HG02759 (cell line): ENCODE measurements at regions not wholly inside any gene's neighbourhood (a gene's known extent, or its start where the extent isn't known, plus 50 kb on each side); places are given as distances from the start of the nearest gene placed in this dataset.

Experiments
- ATAC-seq: cut with Tn5 transposase; IDR thresholded peaks from one replicate; pipeline ENCODE4 v1.9.1; 2021; ENCODE audit warnings: mild to moderate bottlenecking, moderate library complexity; ENCODE audit not compliant: unreplicated experiment

GRCh38 chrX:16440446-16440845 lies 209.5 kb upstream of the S100G start:
- ATAC-seq, result no peak

- no peak for ATAC-seq
These were observed 205.6 kb upstream of the S100G start for GRCh38 chrX:16444353-16444752.

GRCh38 chrX:16445166-16445752 lies 204.7 kb upstream of the S100G start:
- no peak for ATAC-seq

DNA sequence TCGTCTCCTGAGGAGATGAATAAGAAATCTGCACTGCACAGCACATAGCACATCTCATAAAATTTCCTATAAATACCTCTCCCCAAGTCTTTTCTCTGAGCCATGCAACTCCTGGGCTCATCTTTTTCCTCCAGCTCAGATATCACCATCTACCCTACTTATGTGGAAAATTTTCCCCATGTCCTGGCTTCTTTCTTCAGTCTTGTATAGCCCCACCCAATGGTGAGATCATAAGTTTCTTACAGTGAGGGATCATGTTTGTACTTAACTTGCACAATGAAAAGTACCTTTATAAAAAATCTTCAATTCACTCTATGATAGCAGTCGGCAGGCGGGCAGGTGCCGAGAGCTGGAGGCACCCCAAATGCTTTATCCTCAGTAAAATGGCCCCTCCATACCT lies 198.6 kb upstream of the S100G start:
- ATAC-seq, result no peak

DNA sequence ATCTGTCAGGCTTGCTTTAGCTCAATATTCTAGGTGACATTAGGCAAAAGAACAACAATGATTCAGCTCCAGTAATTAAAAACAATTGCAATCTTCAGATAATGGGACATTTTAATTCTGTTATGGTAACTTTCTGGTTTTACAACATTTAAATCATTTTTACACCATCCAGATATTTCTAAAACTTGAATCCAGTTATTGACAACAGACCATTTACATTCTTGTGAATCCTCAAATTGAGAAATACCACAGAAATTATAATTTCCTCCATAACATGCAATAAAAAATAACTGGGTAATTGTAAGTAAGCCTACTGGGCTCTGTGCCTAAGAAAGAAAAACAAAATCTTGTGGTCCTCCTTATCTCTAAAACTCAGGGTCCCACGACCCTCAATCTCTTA lies 195.0 kb upstream of the S100G start:
- no peak for ATAC-seq

- ATAC-seq, result no peak
These were observed 192.7 kb upstream of the S100G start for GRCh38 chrX:16457239-16457638.

- ATAC-seq, result no peak
These were observed 191.8 kb upstream of the S100G start for GRCh38 chrX:16458208-16458607.

GRCh38 chrX:16459008-16459407 lies 190.9 kb upstream of the S100G start:
- ATAC-seq, result no peak

GRCh38 chrX:16461968-16462367 lies 188.0 kb upstream of the S100G start:
- ATAC-seq, result no peak

DNA sequence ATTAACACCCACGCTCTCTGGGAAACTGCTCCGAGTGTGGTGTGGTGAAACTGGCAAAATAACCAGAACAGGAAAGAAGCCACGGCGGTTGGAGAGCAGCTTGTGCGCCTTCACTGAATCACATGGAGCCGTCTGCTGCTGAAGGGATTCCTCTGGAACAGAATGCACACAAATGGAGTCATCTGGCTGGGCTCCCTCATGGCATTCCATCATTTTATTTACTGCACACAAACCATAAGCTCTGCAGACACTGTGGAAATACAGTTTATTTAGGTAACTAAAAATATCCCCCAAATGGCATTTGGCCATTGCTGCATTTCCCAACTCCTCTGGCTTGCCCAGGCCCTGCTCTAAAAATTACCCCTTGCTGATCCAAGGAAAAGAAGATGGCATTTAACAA lies 187.0 kb upstream of the S100G start:
- ATAC-seq, result no peak

DNA sequence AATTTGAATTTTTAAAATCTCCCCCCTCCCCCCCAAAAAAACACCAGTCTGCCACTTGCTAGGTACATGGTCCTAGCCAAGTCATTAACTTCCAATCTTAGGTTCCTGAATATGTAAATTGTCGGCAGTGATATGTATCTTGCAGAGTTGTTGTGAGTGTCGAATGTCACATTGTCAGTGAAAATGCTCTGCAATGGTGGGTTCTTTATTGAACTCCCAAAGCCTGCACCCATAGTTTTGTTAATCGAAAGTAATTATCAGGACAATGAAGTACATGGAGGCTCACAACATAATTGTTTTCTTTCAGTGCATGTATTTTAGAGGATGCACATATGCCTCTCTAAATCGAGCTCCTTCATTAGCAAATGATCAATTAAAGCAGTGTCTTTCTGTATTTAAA lies 185.6 kb upstream of the S100G start:
- ATAC-seq, result no peak

DNA sequence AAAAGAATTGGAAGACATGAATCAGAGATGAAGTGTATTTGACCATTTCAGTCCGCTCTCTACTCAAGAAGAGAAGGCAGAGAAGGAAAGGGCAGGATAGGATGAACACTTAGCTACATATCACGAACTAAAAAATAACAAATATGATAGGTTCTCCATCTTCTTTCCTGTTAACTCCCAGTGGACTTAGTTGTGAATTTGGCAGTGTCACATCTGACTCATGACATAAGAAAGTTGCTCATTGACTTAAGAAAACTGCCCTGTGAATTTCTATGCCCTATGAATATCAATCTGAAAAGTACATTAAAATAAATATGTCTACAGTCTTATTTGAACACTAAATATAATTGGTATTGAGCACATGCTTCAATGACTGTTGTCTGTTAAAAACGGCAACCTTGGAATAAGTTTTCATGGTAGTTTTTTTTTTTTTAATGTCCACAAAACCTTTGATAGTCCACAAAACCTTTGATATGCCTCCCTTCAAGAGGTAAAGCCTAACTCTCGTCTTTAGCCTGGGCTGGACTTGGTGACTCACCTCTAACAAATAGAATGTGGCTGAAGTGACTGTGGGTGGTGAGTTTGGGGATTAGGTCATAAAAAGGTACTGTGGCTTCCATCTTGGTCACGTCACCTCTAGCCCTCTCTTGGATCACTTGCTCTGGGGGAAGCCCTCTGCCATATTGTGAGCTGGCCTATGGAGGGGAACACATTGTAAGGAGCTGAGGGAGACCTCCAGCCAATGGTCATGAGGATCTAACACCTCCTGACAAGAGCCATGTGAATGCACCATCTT lies 184.7 kb upstream of the S100G start:
- no peak for ATAC-seq

DNA sequence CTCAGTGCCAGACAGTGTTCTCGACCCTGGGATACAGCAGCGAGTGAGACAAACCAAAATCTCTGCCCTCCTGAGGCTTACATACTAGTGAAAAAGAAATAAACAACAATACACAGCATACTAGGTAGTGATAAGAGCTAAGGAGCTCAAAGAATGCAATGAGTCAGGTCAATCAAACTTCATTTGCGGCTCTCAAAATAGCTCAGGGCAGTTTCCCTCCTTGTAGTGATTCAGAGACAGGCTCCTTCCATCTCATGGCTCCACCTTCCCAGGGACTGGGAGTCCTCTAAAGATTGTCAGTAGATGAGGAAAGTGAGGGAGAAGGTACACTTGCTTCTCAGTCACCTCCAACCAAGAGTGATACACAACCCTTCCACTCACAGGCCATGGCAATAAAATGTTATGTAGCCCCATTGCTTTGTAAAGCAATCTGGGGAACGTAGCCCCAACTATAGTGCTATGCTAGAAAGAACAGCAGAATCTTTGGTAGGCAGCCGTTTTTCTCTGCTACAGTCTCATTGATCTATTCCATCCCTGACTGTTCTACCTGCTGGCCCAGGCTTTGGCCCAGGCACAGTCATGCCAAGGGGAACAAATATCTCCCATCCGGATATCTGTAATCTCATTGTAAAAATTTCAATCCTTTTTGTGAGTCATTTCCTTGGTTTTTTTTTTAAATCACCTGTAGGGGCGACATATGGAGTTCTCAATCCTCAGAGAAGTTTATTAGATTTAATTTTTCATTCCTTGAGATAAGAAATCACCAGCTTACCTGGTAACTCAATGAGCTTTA lies 183.1 kb upstream of the S100G start:
- ATAC-seq, result no peak

DNA sequence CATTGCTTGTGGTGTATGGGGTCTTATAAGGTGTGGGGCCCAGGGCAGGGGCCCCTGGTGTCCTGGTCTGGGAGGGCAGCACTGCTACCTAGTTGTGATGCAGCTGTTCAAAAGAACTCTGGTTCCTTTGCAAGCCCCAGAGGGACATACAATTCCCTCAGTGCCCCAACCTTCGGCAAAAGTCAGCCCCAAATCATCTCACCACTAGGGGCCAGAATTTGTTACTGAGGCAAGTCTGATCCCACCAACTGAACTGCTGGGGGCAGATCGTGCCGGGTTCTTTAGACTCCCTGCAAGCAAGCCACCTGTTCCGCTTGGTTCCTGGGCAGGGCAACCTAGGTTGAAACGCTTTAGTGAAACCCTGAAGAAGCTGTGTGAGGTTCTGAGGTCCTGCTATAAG lies 180.1 kb upstream of the S100G start:
- ATAC-seq, result no peak

GRCh38 chrX:16472345-16472744 lies 177.6 kb upstream of the S100G start:
- ATAC-seq, result no peak

GRCh38 chrX:16474511-16474910 lies 175.4 kb upstream of the S100G start:
- no peak for ATAC-seq

DNA sequence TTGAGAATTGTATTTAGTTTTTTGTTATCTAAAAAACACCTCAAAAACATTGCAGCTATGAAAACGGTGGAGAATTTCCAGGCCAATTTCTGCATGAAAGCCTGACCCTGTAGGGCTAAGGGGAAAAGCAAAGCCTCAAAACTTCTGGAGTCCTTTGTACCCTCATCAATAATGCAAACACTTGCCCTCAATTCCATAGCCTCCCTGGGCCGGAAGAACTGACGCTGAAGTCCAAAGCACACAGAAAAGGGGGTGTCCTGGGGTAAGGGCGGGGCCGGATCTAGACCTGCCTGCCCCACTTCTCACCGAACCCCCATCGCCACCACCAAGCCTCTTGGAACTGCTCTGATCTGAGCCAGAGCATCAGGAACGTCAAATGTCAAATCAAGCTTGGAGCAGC lies 173.9 kb upstream of the S100G start:
- ATAC-seq, result no peak

DNA sequence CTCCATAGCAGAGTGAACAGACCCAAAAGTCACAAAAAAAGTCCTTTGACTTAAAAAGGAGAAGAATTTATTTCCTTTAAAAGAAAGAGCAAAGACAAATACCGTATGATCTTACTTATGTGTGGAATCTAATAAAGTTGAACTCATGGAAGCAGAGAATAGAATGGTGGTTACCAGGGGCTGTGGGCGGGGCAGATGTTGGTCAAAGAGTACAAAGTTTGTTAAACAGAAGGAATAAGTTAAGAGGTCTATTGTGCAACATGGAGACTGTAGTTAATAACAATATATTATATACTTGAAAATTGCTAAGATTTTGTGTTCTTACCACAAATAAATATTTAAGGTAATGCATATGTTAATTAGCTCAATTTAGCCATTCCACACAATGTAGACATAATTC lies 173.3 kb upstream of the S100G start:
- ATAC-seq, result no peak

DNA sequence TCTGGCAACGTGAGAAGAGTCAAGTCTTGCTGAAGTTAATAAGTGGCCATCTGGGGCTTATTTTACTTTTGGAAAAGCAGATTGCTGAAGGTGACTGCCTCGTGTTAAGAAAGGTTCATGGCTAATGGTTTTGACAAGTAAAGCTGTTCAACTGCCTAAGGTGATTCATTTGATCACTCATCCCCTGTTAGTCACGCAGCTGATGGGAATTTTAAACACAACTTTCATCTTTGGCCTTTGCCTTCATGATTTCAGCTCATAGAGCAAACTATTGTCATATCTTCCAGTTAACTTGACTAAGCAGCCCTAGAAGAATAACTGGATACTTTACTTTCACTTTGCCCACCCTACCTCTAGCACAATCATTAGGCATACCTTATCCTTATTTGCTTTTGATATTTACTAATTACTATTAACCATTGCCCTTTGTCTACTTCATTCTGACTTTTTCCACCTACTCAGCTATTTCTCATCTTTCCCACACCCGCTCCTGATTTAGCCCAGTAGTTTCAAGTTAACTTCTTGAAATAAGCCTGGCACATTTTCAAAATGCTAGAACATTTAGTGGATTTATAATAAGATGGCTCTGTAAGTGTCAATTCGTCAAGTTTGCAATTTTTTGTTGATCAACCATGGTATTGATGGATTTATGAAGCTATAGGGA lies 170.6 kb upstream of the S100G start:
- no peak for ATAC-seq

- no peak for ATAC-seq
These were observed 169.9 kb upstream of the S100G start for GRCh38 chrX:16480049-16480448.

DNA sequence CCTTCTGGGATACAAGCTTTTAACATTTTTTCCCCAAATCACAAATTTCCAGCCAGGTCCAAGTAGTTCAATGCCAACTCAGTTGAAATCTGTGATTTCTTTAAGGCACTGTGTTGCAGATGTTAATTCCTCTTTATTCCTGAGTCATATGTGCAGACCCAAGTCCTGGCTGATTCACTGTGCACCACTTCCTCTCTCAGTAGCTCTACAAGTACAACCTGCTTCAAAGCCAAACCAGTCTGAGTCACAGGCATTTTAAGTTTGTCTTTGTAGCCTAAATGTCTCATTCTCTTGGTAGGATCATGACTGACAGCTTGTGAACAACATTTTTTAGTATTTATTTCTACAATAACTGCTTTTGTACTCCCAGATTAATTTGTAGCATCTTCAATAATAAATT lies 165.6 kb upstream of the S100G start:
- ATAC-seq, result no peak
